Keratinocyte (primary cell): ENCODE measurements at regions not wholly inside any gene's neighbourhood (a gene's known extent, or its start where the extent isn't known, plus 50 kb on each side); places are given as distances from the start of the nearest gene placed in this dataset.
"Not testable (repeated sequence)": the region's sequence is repeated elsewhere in the genome, so short reads cannot be mapped to it uniquely, and the experiment has no call there.

ENCODE experiments used
- DNase-seq: peaks from one replicate; pipeline ENCODE4 v3.0.0-alpha.2; 2011; ENCODE audit warnings: low read depth, missing footprints, low spot score
- FAIRE-seq: peaks from 2 replicates; lab custom pipeline; 2011; peaks lifted over from hg19 to GRCh38; lab: Jason Lieb, UNC
- H2AFZ ChIP-seq: 2 replicates; pipeline ENCODE4 v1.6.0; 2012; ENCODE audit warnings: low read length, control low read depth, inconsistent platforms; ENCODE audit not compliant: control insufficient read depth
- H3K27ac ChIP-seq: 2 replicates; pipeline ENCODE4 v1.5.1; 2011; ENCODE audit warnings: low read length; ENCODE audit not compliant: control insufficient read depth, insufficient read depth
- H3K27me3 ChIP-seq: 3 replicates; pipeline ENCODE4 v1.6.0; 2011; ENCODE audit warnings: low read length; ENCODE audit not compliant: control insufficient read depth, insufficient read depth; ENCODE audit errors: extremely low read depth
- H3K36me3 ChIP-seq, 2 experiments: 2 replicates in 1 of 2; 3 replicates in 1 of 2; pipeline ENCODE4 v1.5.1; 2011; ENCODE audit warnings: low read length in 2 of 2, mild to moderate bottlenecking in 1 of 2; ENCODE audit not compliant: control insufficient read depth in 2 of 2, insufficient read depth in 2 of 2; ENCODE audit errors: extremely low read depth in 1 of 2
- H3K4me1 ChIP-seq: 3 replicates; pipeline ENCODE4 v1.5.1; 2011; ENCODE audit warnings: low read length; ENCODE audit not compliant: control insufficient read depth, insufficient read depth; ENCODE audit errors: extremely low read depth
- H3K4me2 ChIP-seq: 3 replicates; pipeline ENCODE4 v1.6.0; 2011; ENCODE audit warnings: low read depth, low read length; ENCODE audit not compliant: control insufficient read depth, insufficient read depth; ENCODE audit errors: extremely low read depth
- H3K4me3 ChIP-seq, 3 experiments: fragments of 200-600 bp in 1 of 3; sonication (generic) in 1 of 3; 2 replicates in 2 of 3; 3 replicates in 1 of 3; pipeline ENCODE4 v1.5.1; 2011 to 2016; ENCODE audit warnings: low read length in 3 of 3, mild to moderate bottlenecking in 3 of 3, control low read depth in 2 of 3, inconsistent platforms in 1 of 3, low read depth in 1 of 3, mixed read lengths in 1 of 3, mixed run types in 1 of 3, moderate library complexity in 1 of 3; ENCODE audit not compliant: control insufficient read depth in 2 of 3, insufficient read depth in 2 of 3; ENCODE audit errors: extremely low read depth in 1 of 3
- H3K79me2 ChIP-seq: 2 replicates; pipeline ENCODE4 v1.6.0; 2012; ENCODE audit warnings: low read length; ENCODE audit not compliant: control insufficient read depth, insufficient read depth
- H3K9ac ChIP-seq: 3 replicates; pipeline ENCODE4 v1.6.0; 2011; ENCODE audit warnings: low read length; ENCODE audit not compliant: control insufficient read depth, insufficient read depth; ENCODE audit errors: extremely low read depth
- H3K9me1 ChIP-seq: 3 replicates; pipeline ENCODE4 v1.6.0; 2011; ENCODE audit warnings: low read length; ENCODE audit not compliant: control insufficient read depth, insufficient read depth; ENCODE audit errors: extremely low read depth
- H3K9me3 ChIP-seq: 2 replicates; pipeline ENCODE4 v1.5.1; 2012; ENCODE audit warnings: low read depth, low read length; ENCODE audit not compliant: control insufficient read depth
- H4K20me1 ChIP-seq: 3 replicates; pipeline ENCODE4 v1.6.0; 2011; ENCODE audit warnings: low read length; ENCODE audit not compliant: control insufficient read depth, insufficient read depth; ENCODE audit errors: extremely low read depth
- EZH2 ChIP-seq: IDR thresholded peaks from one replicate; pipeline ENCODE4 v1.6.1; 2012; ENCODE audit warnings: inconsistent platforms, mild to moderate bottlenecking, low read length, moderate library complexity
- dilution Hi-C: fragments of 300-500 bp; cut with MboI; formaldehyde crosslinking; loops from one replicate; pipeline ENCODE4 v1.7.0; 2020; ENCODE audit warnings: low sequenced_read_pairs; ENCODE audit not compliant: extremely low pct_ligation_motif_present
- TF ChIP-seq, protein P1 (sequence below), 3 experiments: IDR thresholded peaks in 1 of 3; conservative IDR thresholded peaks in 1 of 3; optimal IDR thresholded peaks in 1 of 3; 2 replicates in 2 of 3; 3 replicates in 1 of 3; pipeline versions ENCODE3 to v1.5.1; 2011; ENCODE audit warnings: low read length in 3 of 3, mild to moderate bottlenecking in 3 of 3, moderate library complexity in 2 of 3, control low read depth in 1 of 3, inconsistent platforms in 1 of 3; ENCODE audit not compliant: insufficient read depth in 2 of 3; ENCODE audit errors: extremely low read depth in 1 of 3

DNA sequence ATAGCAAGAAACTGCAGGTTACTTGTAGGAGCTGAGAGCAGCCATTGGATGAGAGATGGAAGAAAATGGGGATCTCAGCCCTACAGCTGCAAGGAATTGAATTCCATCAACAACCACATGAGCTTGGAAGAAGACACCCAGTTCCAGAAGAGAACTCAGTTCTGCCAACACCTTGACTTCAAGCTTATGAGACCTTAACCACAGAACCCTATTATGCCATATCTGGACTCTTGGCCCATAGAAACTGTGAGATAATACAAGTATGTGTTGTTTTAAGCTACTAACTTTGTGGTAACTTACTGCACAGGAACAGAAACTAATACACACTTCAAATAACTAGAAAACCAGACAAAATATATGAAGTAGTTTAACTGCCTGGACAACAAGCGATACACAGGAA, 212.4 kb upstream of the CACNA2D1 start:
- Histone ChIP-seq H3K36me3 (no peaks in the 10 kb centered on the region), H3K4me3 (no peak overlapping the region), H3K9ac (no peak overlapping the region), H3K27me3 (no peaks in the 10 kb centered on the region), H3K4me1 (no peaks in the 10 kb centered on the region), H3K9me3 (no peaks in the 10 kb centered on the region), H3K9me1 (no peaks in the 10 kb centered on the region), H2AFZ (no peak overlapping the region), H3K79me2 (no peaks in the 10 kb centered on the region), H3K27ac (no peak overlapping the region), H4K20me1 (no peaks in the 10 kb centered on the region), H3K4me2 (no peak overlapping the region)
- TF ChIP-seq, protein P1, sequence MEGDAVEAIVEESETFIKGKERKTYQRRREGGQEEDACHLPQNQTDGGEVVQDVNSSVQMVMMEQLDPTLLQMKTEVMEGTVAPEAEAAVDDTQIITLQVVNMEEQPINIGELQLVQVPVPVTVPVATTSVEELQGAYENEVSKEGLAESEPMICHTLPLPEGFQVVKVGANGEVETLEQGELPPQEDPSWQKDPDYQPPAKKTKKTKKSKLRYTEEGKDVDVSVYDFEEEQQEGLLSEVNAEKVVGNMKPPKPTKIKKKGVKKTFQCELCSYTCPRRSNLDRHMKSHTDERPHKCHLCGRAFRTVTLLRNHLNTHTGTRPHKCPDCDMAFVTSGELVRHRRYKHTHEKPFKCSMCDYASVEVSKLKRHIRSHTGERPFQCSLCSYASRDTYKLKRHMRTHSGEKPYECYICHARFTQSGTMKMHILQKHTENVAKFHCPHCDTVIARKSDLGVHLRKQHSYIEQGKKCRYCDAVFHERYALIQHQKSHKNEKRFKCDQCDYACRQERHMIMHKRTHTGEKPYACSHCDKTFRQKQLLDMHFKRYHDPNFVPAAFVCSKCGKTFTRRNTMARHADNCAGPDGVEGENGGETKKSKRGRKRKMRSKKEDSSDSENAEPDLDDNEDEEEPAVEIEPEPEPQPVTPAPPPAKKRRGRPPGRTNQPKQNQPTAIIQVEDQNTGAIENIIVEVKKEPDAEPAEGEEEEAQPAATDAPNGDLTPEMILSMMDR (optimal IDR thresholded peaks at IDR 0.05 in 1 of 3, IDR thresholded peaks at IDR 0.05 in 1 of 3, conservative IDR thresholded peaks at IDR 0.05 in 1 of 3; ENCODE audit: extremely low read depth in 1 of 3, insufficient read depth in 2 of 3, low read length in 3 of 3), result no peak
- no peak for TF ChIP-seq EZH2
- FAIRE-seq (no peak), DNase-seq (no peak)
- dilution Hi-C loops, result no loop called here

DNA sequence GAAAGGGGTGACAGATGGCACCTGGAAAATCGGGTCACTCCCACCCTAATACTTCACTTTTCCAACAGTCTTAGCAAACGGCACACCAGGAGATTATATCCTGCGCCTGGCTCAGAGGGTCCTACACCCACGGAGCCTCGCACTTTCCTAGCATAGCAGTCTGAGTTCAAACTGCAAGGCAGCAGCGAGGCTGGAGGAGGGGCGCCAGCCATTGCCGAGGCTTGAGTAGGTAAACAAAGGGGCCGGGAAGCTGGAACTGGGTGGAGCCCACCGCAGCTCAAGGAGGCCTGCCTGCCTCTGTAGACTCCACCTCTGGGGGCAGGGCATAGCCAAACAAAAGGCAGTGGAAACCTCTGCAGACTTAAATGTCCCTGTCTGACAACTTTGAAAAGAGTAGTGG, 206.5 kb upstream of the CACNA2D1 start:
- DNase-seq, H3K4me1 ChIP-seq, H4K20me1 ChIP-seq, H3K79me2 ChIP-seq, H3K4me3 ChIP-seq, H3K36me3 ChIP-seq, H3K27me3 ChIP-seq, H3K4me2 ChIP-seq, H3K27ac ChIP-seq, dilution Hi-C loops, H2AFZ ChIP-seq, H3K9ac ChIP-seq, FAIRE-seq, H3K9me3 ChIP-seq, H3K9me1 ChIP-seq: not testable (repeated sequence)

DNA sequence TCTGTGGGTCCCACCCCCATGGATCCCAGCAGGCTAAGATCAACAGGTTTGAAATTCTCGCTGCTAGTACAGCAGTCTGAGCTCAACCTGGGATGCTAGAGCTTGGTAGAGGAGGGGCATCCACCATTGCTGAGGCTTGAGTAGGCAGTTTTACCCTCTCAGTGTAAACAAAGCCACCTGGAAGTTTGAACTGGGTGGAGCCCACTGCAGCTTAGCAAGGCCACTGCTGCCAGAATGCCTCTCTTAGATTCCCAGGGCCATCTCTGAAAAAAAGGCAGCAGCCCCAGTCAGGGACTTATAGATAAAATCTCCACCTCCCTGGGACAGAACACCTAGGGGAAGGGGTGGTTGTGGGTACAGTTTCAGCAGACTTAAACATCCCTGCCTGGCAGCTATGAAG, 190.0 kb upstream of the CACNA2D1 start:
- Histone ChIP-seq H3K9me1 (no peaks in the 10 kb centered on the region), H3K9me3 (no peaks in the 10 kb centered on the region), H3K4me1 (no peaks in the 10 kb centered on the region), H4K20me1 (no peaks in the 10 kb centered on the region), H3K9ac (no peak overlapping the region), H3K27ac (no peak overlapping the region), H3K27me3 (no peaks in the 10 kb centered on the region), H3K4me3 (no peak overlapping the region), H3K4me2 (no peak overlapping the region), H3K79me2 (no peaks in the 10 kb centered on the region), H3K36me3 (no peaks in the 10 kb centered on the region), H2AFZ (no peak overlapping the region)
- no peak for DNase-seq
- FAIRE-seq, result no peak
- no peak for TF ChIP-seq EZH2
- TF ChIP-seq, protein P1 (optimal IDR thresholded peaks at IDR 0.05 in 1 of 3, IDR thresholded peaks at IDR 0.05 in 1 of 3, conservative IDR thresholded peaks at IDR 0.05 in 1 of 3; ENCODE audit: extremely low read depth in 1 of 3, insufficient read depth in 2 of 3, low read length in 3 of 3), result no peak
- dilution Hi-C loops, result no loop called here
